ENCODE measurements at regions not wholly inside any gene's neighbourhood (a gene's known extent, or its start where the extent isn't known, plus 50 kb on each side); places are given as distances from the start of the nearest gene placed in this dataset.

DNA sequence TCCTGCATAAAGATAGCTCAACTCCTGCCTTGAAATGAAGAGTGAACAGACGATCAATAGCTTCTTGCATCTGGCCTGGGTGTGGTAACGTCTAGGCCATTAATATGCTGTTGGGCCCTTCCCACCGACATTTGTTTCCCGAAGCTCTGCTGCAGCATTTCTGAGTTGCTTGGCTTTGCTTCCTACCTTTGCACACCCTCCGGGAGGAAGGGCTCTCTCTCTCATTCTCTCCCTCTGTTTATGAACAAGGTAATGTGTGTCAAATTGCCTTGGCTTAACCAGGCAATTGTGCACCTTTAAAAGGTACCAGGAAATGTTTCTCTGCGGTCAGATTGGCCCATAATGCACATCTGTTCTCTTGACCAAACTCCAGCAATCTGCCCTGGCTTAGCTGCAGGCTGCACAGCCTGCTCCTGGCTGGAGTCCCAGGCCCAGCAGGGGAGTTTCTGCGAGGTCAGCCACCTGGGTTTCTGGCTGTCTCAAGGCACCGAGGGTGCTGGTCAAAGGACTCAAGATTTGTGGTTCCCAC lies 223.7 kb downstream of the SNX10 start (continued):
- TF ChIP-seq, protein P1, sequence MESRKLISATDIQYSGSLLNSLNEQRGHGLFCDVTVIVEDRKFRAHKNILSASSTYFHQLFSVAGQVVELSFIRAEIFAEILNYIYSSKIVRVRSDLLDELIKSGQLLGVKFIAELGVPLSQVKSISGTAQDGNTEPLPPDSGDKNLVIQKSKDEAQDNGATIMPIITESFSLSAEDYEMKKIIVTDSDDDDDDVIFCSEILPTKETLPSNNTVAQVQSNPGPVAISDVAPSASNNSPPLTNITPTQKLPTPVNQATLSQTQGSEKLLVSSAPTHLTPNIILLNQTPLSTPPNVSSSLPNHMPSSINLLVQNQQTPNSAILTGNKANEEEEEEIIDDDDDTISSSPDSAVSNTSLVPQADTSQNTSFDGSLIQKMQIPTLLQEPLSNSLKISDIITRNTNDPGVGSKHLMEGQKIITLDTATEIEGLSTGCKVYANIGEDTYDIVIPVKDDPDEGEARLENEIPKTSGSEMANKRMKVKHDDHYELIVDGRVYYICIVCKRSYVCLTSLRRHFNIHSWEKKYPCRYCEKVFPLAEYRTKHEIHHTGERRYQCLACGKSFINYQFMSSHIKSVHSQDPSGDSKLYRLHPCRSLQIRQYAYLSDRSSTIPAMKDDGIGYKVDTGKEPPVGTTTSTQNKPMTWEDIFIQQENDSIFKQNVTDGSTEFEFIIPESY (IDR thresholded peaks at IDR 0.05; ENCODE audit: extremely low read depth, insufficient replicate concordance, low read length) = no peak
- no peak for TF ChIP-seq SRF (IDR thresholded peaks at IDR 0.05; ENCODE audit: low read depth)

DNA sequence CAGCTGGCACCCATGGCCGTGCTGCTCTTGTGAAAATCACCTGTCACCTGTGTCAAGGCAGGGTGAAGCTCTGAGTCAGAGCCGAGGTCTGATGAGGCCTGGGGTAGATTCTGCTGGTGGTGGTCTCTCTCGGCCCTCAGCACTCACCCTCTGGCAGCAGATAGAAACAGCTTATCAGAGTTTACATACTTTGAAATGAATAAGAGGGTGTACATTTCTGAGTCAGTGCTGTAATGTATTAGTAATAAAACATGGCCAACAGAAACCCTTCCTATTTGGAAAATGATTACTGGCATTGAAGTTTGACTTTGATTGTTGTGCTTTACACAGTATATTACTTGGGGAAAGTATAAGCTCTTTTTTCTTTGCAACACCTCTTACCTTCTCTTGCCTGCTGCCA lies 228.8 kb downstream of the SNX10 start:
- H2AFZ ChIP-seq (ENCODE audit: low read depth, low read length, poor library complexity, severe bottlenecking) = no peak overlapping the region
- POLR2A ChIA-PET = no interaction called here

More for the DNA sequence above, 228.8 kb downstream of the SNX10 start:
- ATAC-seq (no peak), DNase-seq (ENCODE audit: low read depth, low spot score) (no peak)
- Histone ChIP-seq H3K36me3 (ENCODE audit: control insufficient read depth in 1 of 2, insufficient read depth in 2 of 2, low read length in 2 of 2) (no peaks in the 10 kb centered on the region), H3K4me3 (replicated peaks in 1 of 2; ENCODE audit: low read depth in 1 of 2, low read length in 2 of 2) (no peak overlapping the region), H3K9me2 (ENCODE audit: insufficient read depth) (no peaks in the 10 kb centered on the region), H3K27me3 (ENCODE audit: insufficient read depth, low read length) (peaks cover 12% of the 10 kb centered on the region; the same call in 1 of the 2 replicates), H3K9me3 (ENCODE audit: control insufficient read depth in 1 of 2, insufficient read depth in 1 of 2, low read depth in 1 of 2, low read length in 2 of 2) (no peaks in the 10 kb centered on the region), H3K9ac (ENCODE audit: low read length) (no peak overlapping the region), H3K27ac (ENCODE audit: low read depth, low read length) (no peak overlapping the region), H4K20me1 (ENCODE audit: insufficient read depth) (no peaks in the 10 kb centered on the region), H3K79me2 (ENCODE audit: insufficient read depth, low read length) (no peaks in the 10 kb centered on the region), H3K4me2 (ENCODE audit: low read length) (no peak overlapping the region), H3K4me1 (ENCODE audit: control insufficient read depth in 1 of 2, insufficient read depth in 2 of 2, low read length in 2 of 2) (peaks cover 3% of the 10 kb centered on the region in 2 experiments; a peak in 3 of 4 replicates)
- intact Hi-C loops (cut with micrococcal nuclease) = no loop called here
- TF ChIP-seq CBX3 (IDR thresholded peaks at IDR 0.05; ENCODE audit: low read depth) (no peak), EGR1 (IDR thresholded peaks at IDR 0.05; ENCODE audit: low read depth) (no peak), TCF7L2 (IDR thresholded peaks at IDR 0.05; ENCODE audit: borderline replicate concordance, extremely low read depth, insufficient read depth, insufficient read length) (no peak), EZH2phosphoT487 (IDR thresholded peaks at IDR 0.05; ENCODE audit: borderline replicate concordance) (no peak), YY1 (IDR thresholded peaks at IDR 0.05; ENCODE audit: extremely low read depth, insufficient replicate concordance, low read depth, low read length) (no peak), ZNF274 (IDR thresholded peaks at IDR 0.05; ENCODE audit: low read depth, low read length) (no peak), JUND (IDR thresholded peaks at IDR 0.05) (no peak), CEBPB (IDR thresholded peaks at IDR 0.05; ENCODE audit: low read depth) (no peak), ZFX (IDR thresholded peaks at IDR 0.05) (no peak), POLR2AphosphoS5 (IDR thresholded peaks at IDR 0.05; ENCODE audit: low read depth, low read length) (no peak)
- TF ChIP-seq, protein P2, sequence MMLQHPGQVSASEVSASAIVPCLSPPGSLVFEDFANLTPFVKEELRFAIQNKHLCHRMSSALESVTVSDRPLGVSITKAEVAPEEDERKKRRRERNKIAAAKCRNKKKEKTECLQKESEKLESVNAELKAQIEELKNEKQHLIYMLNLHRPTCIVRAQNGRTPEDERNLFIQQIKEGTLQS (IDR thresholded peaks at IDR 0.05) = no peak
- TF ChIP-seq, protein P3, sequence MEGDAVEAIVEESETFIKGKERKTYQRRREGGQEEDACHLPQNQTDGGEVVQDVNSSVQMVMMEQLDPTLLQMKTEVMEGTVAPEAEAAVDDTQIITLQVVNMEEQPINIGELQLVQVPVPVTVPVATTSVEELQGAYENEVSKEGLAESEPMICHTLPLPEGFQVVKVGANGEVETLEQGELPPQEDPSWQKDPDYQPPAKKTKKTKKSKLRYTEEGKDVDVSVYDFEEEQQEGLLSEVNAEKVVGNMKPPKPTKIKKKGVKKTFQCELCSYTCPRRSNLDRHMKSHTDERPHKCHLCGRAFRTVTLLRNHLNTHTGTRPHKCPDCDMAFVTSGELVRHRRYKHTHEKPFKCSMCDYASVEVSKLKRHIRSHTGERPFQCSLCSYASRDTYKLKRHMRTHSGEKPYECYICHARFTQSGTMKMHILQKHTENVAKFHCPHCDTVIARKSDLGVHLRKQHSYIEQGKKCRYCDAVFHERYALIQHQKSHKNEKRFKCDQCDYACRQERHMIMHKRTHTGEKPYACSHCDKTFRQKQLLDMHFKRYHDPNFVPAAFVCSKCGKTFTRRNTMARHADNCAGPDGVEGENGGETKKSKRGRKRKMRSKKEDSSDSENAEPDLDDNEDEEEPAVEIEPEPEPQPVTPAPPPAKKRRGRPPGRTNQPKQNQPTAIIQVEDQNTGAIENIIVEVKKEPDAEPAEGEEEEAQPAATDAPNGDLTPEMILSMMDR (IDR thresholded peaks at IDR 0.05 in 2 of 3, conservative IDR thresholded peaks at IDR 0.05 in 1 of 3; ENCODE audit: borderline replicate concordance in 1 of 3, insufficient read depth in 1 of 3, low read depth in 2 of 3, low read length in 2 of 3) = no peak
- TF ChIP-seq, protein P1 (IDR thresholded peaks at IDR 0.05; ENCODE audit: extremely low read depth, insufficient replicate concordance, low read length) = no peak
- TF ChIP-seq, protein P4, sequence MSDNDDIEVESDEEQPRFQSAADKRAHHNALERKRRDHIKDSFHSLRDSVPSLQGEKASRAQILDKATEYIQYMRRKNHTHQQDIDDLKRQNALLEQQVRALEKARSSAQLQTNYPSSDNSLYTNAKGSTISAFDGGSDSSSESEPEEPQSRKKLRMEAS (IDR thresholded peaks at IDR 0.05) = no peak
- RAD21 ChIA-PET (ENCODE audit: low non-redundant PET in 1 of 2, low total read pairs in 2 of 2, uncharacterized antibody in 2 of 2, unreplicated experiment in 2 of 2) = no interaction called here
- CTCF ChIA-PET = interaction anchor here (2.0 kb wide), 1 partner anchor 19 kb away, joined by 4 read pairs; no protein-coding TSS in a partner anchor
- BruUV-seq (replicated peaks) = no TSS peak
